OCI-LY3 (cell line): ENCODE measurements at regions not wholly inside any gene's neighbourhood (a gene's known extent, or its start where the extent isn't known, plus 50 kb on each side); places are given as distances from the start of the nearest gene placed in this dataset.

Experiments used
- EZH2phosphoT487 ChIP-seq: fragments of 200-600 bp; shearing (Covaris generic); IDR thresholded peaks from 2 replicates; pipeline ENCODE4 v1.6.1; 2018; ENCODE audit warnings: antibody characterized with exemption, mixed run types, low read depth
- TF ChIP-seq, protein P1 (sequence below): fragments of 200-600, 300-600 bp; sonication (generic); IDR thresholded peaks from 2 replicates; pipeline ENCODE4 v1.5.1; 2014; ENCODE audit warnings: antibody characterized with exemption, low read length, low read depth

GRCh38 chr16:85990861-85991301 is 91.9 kb downstream of the IRF8 start:
- TF ChIP-seq, protein P1, sequence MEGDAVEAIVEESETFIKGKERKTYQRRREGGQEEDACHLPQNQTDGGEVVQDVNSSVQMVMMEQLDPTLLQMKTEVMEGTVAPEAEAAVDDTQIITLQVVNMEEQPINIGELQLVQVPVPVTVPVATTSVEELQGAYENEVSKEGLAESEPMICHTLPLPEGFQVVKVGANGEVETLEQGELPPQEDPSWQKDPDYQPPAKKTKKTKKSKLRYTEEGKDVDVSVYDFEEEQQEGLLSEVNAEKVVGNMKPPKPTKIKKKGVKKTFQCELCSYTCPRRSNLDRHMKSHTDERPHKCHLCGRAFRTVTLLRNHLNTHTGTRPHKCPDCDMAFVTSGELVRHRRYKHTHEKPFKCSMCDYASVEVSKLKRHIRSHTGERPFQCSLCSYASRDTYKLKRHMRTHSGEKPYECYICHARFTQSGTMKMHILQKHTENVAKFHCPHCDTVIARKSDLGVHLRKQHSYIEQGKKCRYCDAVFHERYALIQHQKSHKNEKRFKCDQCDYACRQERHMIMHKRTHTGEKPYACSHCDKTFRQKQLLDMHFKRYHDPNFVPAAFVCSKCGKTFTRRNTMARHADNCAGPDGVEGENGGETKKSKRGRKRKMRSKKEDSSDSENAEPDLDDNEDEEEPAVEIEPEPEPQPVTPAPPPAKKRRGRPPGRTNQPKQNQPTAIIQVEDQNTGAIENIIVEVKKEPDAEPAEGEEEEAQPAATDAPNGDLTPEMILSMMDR = no peak
- TF ChIP-seq EZH2phosphoT487 = no peak
